ENCODE measurements at regions not wholly inside any gene's neighbourhood (a gene's known extent, or its start where the extent isn't known, plus 50 kb on each side); places are given as distances from the start of the nearest gene placed in this dataset.

DNA sequence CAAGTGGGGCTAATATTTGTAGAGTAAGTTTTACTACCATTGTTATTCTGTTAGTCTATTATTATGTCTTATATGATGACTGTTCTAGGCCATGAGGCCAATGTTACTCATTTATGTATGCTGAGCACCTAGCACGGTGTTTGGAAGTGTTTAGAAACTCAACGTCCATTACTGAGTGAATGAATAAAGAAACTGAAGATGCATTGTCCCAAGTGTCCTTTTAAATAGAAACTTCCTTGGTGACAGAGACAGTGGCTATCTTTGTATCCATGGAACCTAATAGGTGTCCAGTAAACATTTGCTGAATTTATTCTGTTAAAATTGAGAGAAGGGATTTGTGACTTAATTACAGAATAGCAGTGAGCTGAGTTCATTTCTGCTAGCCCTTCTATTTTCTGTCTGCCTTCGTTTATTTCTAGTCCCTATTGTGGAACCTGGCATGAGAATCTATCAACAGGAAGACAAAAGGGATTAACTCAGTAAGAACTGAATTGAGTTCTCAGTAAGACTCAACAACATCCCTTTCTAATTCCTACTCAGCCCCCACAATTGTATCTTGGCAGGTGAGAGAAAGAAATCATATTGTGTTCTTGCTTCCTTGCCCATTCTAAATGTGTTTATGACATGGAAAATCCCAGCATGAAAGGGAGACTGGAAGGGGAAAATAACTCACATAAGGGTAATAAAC lies 246.6 kb upstream of the LRRC3B start:
- H3K4me3 ChIP-seq, result no peak overlapping the region
- no peaks in the 10 kb centered on the region for H3K4me1 ChIP-seq
- ATAC-seq, result no peak
- H3K27ac ChIP-seq, result no peak overlapping the region
- no peaks in the 10 kb centered on the region for H3K27me3 ChIP-seq (ENCODE audit: low read depth)
- H3K36me3 ChIP-seq, result no peaks in the 10 kb centered on the region
- DNase-seq, result no peak
- TF ChIP-seq, protein P1, sequence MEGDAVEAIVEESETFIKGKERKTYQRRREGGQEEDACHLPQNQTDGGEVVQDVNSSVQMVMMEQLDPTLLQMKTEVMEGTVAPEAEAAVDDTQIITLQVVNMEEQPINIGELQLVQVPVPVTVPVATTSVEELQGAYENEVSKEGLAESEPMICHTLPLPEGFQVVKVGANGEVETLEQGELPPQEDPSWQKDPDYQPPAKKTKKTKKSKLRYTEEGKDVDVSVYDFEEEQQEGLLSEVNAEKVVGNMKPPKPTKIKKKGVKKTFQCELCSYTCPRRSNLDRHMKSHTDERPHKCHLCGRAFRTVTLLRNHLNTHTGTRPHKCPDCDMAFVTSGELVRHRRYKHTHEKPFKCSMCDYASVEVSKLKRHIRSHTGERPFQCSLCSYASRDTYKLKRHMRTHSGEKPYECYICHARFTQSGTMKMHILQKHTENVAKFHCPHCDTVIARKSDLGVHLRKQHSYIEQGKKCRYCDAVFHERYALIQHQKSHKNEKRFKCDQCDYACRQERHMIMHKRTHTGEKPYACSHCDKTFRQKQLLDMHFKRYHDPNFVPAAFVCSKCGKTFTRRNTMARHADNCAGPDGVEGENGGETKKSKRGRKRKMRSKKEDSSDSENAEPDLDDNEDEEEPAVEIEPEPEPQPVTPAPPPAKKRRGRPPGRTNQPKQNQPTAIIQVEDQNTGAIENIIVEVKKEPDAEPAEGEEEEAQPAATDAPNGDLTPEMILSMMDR (IDR thresholded peaks at IDR 0.05), result no peak
- intact Hi-C loops (cut with DNase I), result no loop called here
- H3K9me3 ChIP-seq, result no peaks in the 10 kb centered on the region

DNA sequence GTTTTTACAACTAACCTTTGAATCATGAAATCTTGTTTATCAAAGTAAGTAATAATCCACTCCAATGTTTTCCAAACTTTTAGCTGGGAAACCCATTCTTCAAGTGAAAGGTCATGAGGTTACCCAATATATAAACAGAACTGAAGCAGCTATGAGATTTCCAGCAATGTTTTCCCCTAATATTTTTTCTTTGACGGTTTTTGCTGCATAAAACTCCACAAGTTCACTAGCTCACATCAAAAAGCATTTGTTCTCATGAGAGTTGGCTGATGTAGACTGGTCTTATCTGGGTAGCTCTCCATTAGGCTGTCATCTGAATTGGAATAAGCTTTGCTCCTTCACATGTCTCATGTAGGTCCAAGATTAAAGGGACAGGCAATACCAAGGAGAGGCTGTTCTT lies 241.2 kb upstream of the LRRC3B start:
- DNase-seq (no peak), ATAC-seq (no peak)
- Histone ChIP-seq H3K4me1 (no peaks in the 10 kb centered on the region), H3K27ac (no peak overlapping the region), H3K4me3 (no peak overlapping the region), H3K9me3 (no peaks in the 10 kb centered on the region), H3K36me3 (no peaks in the 10 kb centered on the region), H3K27me3 (ENCODE audit: low read depth) (no peaks in the 10 kb centered on the region)
- intact Hi-C loops (cut with DNase I), result no loop called here
- TF ChIP-seq, protein P1 (IDR thresholded peaks at IDR 0.05), result no peak

DNA sequence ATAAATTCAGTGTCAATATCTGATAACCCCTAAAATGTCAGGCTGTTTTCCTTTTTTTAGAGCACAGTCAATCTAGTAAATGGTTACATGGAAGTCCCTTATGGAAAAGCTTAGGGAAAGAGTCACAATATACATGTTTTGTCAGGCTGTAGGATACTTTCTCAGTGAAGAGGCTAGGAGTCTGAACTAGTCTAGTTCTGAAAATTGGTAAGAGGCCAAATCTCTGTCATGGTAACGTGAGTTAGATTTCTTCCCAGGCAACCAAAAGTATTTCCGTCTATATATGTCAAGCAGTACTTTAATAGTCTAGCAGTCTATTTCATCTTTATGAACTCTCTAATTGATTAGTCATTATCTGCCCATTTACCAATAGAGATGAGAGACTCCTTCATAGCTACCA lies 215.9 kb upstream of the LRRC3B start:
- intact Hi-C loops (cut with DNase I), result no loop called here

DNA sequence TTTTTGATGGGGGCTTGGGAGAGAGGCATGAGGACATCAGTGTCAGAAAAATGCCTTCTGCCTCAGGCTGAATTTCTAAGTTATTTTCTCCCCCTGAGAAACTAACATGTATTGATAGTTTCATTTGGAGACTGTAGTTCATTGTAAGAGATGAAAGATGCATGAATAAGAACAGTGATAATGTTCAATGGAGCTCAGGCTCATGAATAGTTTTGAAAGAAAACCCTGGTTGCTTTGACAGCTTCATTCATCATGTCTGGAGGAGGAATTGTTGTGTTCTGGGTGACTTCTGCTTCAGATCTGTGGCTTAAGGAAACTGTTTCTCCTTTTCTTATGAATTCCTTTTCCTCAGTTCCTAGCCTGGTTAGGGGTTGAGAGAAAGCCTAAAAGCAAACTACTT lies 204.0 kb upstream of the LRRC3B start:
- no peaks in the 10 kb centered on the region for H3K27me3 ChIP-seq (ENCODE audit: low read depth)
- ATAC-seq (no peak), DNase-seq (no peak)
- H3K36me3 ChIP-seq, result no peaks in the 10 kb centered on the region
- intact Hi-C loops (cut with DNase I), result no loop called here
- H3K4me3 ChIP-seq, result no peak overlapping the region
- TF ChIP-seq, protein P1 (IDR thresholded peaks at IDR 0.05), result no peak
- no peaks in the 10 kb centered on the region for H3K9me3 ChIP-seq
- H3K4me1 ChIP-seq, result no peaks in the 10 kb centered on the region
- no peak overlapping the region for H3K27ac ChIP-seq

More for the DNA sequence above, 215.9 kb upstream of the LRRC3B start:
- no peak for ATAC-seq
- Histone ChIP-seq H3K4me3 (no peak overlapping the region), H3K4me1 (no peaks in the 10 kb centered on the region), H3K27ac (no peak overlapping the region), H3K27me3 (ENCODE audit: low read depth) (no peaks in the 10 kb centered on the region), H3K36me3 (no peaks in the 10 kb centered on the region), H3K9me3 (peaks cover 8% of the 10 kb centered on the region)
- DNase-seq, result no peak
- TF ChIP-seq, protein P1 (IDR thresholded peaks at IDR 0.05), result no peak

DNA sequence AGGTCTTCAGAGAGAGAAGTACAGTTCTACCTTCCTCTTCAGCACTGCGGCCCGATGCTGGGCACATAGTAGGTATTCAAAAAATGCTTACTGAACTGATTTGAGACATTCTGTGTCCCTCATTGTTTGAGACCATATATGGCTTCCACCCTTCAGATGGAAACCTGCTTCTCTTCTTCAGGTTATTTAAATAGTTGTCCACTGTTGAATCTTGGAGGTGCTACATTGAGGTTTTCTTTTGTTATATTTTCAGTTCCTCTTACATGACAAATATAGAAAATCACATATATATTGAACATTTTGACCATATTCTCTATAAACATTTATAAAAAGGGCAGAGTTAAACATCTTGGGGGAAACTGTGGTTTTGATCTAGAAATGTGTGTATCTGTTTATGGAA lies 200.2 kb upstream of the LRRC3B start:
- Histone ChIP-seq H3K4me3 (no peak overlapping the region), H3K36me3 (no peaks in the 10 kb centered on the region), H3K4me1 (no peaks in the 10 kb centered on the region), H3K27me3 (ENCODE audit: low read depth) (no peaks in the 10 kb centered on the region), H3K9me3 (no peaks in the 10 kb centered on the region), H3K27ac (no peak overlapping the region)
- intact Hi-C loops (cut with DNase I), result no loop called here
- ATAC-seq, result no peak
- TF ChIP-seq, protein P1 (IDR thresholded peaks at IDR 0.05), result no peak
- DNase-seq, result no peak
